ENCODE measurements at regions not wholly inside any gene's neighbourhood (a gene's known extent, or its start where the extent isn't known, plus 50 kb on each side); places are given as distances from the start of the nearest gene placed in this dataset.

DNA sequence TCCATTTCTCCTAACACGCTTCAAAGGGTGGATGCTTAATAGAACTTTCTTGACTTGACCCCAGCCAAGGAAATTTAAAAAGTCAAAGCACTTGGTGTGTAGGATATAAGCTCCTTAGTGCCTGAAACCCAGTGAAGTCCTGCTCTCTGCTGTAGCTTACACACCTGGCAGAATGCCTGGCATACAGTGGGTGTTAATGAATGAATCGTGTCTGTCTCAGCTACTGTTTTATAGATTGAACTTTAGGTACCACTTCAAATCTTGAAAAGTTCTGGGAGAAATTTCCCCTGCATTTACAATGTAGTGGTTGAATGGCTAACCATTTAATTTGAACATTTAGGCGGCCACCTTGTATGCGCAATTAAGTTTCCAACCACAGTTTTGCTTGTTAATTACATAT, 70.5 kb upstream of the ZNF217 start:
- Histone ChIP-seq H2BK5ac (ENCODE audit: low read depth, low read length, poor library complexity, severe bottlenecking) (no peak overlapping the region), H3K27me3 (ENCODE audit: control insufficient read depth, insufficient read depth, low read length) (no peaks in the 10 kb centered on the region), H3K23ac (ENCODE audit: low read depth, low read length) (no peak overlapping the region), H2AFZ (replicated peaks; ENCODE audit: low read length, poor library complexity) (no peak overlapping the region), H3K79me1 (ENCODE audit: low read depth in 1 of 2, low read length in 2 of 2) (no peaks in the 10 kb centered on the region), H3K18ac (ENCODE audit: low read depth, low read length) (no peak overlapping the region), H3K9ac (ENCODE audit: low read depth, low read length) (no peak overlapping the region), H3K14ac (replicated peaks; ENCODE audit: low read depth, low read length) (no peak overlapping the region), H3K4me3 (ENCODE audit: insufficient read depth, low read depth, low read length) (no peak overlapping the region), H3K56ac (ENCODE audit: extremely low read depth, insufficient read depth, low read length) (no peak overlapping the region), H3K9me1 (ENCODE audit: insufficient read depth, low read length) (no peaks in the 10 kb centered on the region), H3K4me1 (ENCODE audit: control insufficient read depth, insufficient read depth, low read length) (peaks cover 13% of the 10 kb centered on the region), H2BK15ac (ENCODE audit: low read depth, low read length) (no peak overlapping the region), H2AK9ac (replicated peaks; ENCODE audit: low read depth, low read length, poor library complexity) (no peak overlapping the region), H2AK5ac (ENCODE audit: low read depth, low read length) (no peak overlapping the region), H2BK20ac (ENCODE audit: low read depth, low read length) (no peak overlapping the region), H2BK120ac (ENCODE audit: low read depth, low read length) (no peak overlapping the region), H3K4ac (ENCODE audit: low read depth, low read length) (no peak overlapping the region), H3K27ac (ENCODE audit: insufficient read depth, low read length) (no peak overlapping the region), H3K4me2 (ENCODE audit: low read depth, low read length) (no peak overlapping the region), H4K5ac (ENCODE audit: low read depth, low read length) (no peak overlapping the region), H4K91ac (ENCODE audit: insufficient read depth, low read depth, low read length) (no peak overlapping the region), H4K8ac (ENCODE audit: low read depth in 2 of 2, low read length in 2 of 2) (no peak overlapping the region), H3K36me3 (ENCODE audit: control insufficient read depth, insufficient read depth, low read length) (no peaks in the 10 kb centered on the region), H4K20me1 (ENCODE audit: insufficient read depth, low read length) (no peaks in the 10 kb centered on the region), H3K9me3 (ENCODE audit: control insufficient read depth, insufficient read depth, low read length) (no peaks in the 10 kb centered on the region)
- ATAC-seq (ENCODE audit: low read depth) = no peak
- in situ Hi-C loops (cut with MboI; ENCODE audit: low sequenced_read_pairs) = no loop called here
- ChIA-PET POLR2A (ENCODE audit: unreplicated experiment) (interaction anchor here (0.6 kb wide), 1 partner anchor 51 kb away, joined by 7 read pairs; no protein-coding TSS in a partner anchor), CTCF (no interaction called here)
- TF ChIP-seq MXI1 (IDR thresholded peaks at IDR 0.05; ENCODE audit: borderline replicate concordance, low read depth, low read length) (no peak), RFX5 (IDR thresholded peaks at IDR 0.05; ENCODE audit: low read depth, low read length) (no peak), RAD21 (IDR thresholded peaks at IDR 0.05; ENCODE audit: low read length) (no peak), POLR2A (IDR thresholded peaks at IDR 0.05; ENCODE audit: low read depth, low read length) (no peak), CHD1 (IDR thresholded peaks at IDR 0.05; ENCODE audit: low read depth, low read length) (no peak), MAFK (IDR thresholded peaks at IDR 0.05; ENCODE audit: low read depth, low read length) (no peak), SMC3 (IDR thresholded peaks at IDR 0.05; ENCODE audit: low read depth, low read length) (no peak), MAZ (IDR thresholded peaks at IDR 0.05; ENCODE audit: borderline replicate concordance, low read depth, low read length) (no peak), CEBPB (IDR thresholded peaks at IDR 0.05; ENCODE audit: low read depth, low read length) (no peak), FOS (IDR thresholded peaks at IDR 0.05; ENCODE audit: low read depth, low read length) (no peak), NFE2L2 (IDR thresholded peaks at IDR 0.05; ENCODE audit: low read depth, low read length) (no peak)
- TF ChIP-seq, protein P1, sequence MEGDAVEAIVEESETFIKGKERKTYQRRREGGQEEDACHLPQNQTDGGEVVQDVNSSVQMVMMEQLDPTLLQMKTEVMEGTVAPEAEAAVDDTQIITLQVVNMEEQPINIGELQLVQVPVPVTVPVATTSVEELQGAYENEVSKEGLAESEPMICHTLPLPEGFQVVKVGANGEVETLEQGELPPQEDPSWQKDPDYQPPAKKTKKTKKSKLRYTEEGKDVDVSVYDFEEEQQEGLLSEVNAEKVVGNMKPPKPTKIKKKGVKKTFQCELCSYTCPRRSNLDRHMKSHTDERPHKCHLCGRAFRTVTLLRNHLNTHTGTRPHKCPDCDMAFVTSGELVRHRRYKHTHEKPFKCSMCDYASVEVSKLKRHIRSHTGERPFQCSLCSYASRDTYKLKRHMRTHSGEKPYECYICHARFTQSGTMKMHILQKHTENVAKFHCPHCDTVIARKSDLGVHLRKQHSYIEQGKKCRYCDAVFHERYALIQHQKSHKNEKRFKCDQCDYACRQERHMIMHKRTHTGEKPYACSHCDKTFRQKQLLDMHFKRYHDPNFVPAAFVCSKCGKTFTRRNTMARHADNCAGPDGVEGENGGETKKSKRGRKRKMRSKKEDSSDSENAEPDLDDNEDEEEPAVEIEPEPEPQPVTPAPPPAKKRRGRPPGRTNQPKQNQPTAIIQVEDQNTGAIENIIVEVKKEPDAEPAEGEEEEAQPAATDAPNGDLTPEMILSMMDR (conservative IDR thresholded peaks at IDR 0.05; ENCODE audit: low read depth, low read length) = no peak
- TF ChIP-seq, protein P2, sequence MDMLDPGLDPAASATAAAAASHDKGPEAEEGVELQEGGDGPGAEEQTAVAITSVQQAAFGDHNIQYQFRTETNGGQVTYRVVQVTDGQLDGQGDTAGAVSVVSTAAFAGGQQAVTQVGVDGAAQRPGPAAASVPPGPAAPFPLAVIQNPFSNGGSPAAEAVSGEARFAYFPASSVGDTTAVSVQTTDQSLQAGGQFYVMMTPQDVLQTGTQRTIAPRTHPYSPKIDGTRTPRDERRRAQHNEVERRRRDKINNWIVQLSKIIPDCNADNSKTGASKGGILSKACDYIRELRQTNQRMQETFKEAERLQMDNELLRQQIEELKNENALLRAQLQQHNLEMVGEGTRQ (IDR thresholded peaks at IDR 0.05; ENCODE audit: low read depth, low read length) = no peak
- intact Hi-C loops (cut with micrococcal nuclease) = no loop called here
- dilution Hi-C loops (cut with HindIII; ENCODE audit: low sequenced_read_pairs, unreplicated experiment) = no loop called here
- no TSS peak for BruUV-seq (replicated peaks)
- WGBS, 2 experiments (ENCODE audit: extremely low coverage in 2 of 2, insufficient read length in 1 of 2) = no CpG with 5 or more reads among the region's 4 CpGs
- no peak for DNase-seq

Data from IMR-90 (cell line).